Stimulated activated CD4-positive, alpha-beta T cell treated with anti-CD3 and anti-CD28 coated beads, Interleukin-2, amount 100 ng/mL, for 4 hours (primary cell): ENCODE measurements at regions not wholly inside any gene's neighbourhood (a gene's known extent, or its start where the extent isn't known, plus 50 kb on each side); places are given as distances from the start of the nearest gene placed in this dataset.

Experiments
- DNase-seq: peaks from one replicate; pipeline ENCODE4 v3.0.0-alpha.2; 2020; ENCODE audit warnings: low read depth

DNA sequence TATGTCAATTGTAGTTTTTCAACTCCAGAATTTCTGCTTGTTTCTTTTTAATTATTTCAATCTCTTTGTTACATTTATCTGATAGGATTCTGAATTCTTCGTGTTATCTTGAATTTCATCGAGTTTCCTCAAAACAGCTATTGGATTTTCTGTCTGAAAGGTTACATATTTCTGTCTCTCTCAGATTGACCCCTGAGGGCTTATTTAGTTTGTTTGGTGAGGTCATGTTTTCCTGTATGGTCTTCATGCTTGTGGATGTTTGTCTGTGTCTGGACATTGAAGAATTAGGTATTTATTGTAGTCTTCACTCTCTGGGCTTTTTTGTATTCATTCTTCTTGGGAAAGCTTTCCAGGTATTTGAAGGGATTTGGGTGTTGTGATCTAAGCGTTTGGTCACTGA is 85.6 kb downstream of the SNAPC1 start:
- DNase-seq = no peak

DNA sequence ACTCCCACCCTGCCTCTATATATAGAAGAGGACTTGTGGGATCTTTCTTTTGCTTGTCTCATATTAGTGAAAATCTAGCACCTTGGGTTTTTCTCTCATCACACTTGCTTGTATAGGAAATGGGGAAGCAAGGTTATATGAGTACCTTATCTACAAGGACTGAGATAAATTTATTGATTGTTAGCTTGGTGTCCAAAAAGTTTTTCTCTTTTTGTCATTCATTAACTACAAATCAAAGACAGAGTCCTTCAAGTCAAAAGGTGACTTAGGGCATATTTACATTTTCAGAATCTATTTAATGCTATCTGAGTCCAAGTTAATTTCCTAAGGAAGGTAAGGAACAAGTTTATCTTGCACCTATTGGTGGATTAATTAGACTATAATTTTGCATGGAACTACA is 92.7 kb downstream of the SNAPC1 start:
- no peak for DNase-seq

DNA sequence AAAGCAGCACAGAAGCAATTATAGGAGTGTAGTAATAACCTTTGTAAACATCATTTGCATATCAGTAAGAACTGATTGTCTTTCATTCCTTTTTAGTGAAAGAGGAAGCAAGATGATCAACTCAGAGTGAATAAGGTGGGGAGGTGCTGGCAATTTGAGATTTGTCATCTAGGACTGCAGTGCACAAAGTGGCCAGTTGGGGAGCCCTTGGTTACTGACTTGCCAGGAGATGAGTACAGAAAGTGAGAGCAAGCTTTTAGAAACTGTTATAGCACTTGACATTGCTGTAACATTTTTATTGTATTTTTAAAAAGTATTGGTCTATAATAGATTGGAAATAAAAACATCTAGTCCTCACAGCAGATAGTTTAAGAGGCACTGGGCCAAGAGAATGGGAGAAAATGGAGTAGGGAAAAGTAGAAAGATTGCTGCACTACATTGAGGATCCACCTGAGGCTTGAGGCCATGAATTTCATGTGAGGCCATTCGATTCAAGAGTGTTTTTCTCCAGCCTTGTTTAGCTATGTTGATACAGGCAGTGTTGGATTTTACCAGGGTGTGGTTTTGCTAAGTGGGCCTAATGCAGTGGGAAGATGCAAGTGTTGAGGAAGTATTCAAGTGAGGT is 98.2 kb downstream of the SNAPC1 start:
- DNase-seq = peak; percentile 45

DNA sequence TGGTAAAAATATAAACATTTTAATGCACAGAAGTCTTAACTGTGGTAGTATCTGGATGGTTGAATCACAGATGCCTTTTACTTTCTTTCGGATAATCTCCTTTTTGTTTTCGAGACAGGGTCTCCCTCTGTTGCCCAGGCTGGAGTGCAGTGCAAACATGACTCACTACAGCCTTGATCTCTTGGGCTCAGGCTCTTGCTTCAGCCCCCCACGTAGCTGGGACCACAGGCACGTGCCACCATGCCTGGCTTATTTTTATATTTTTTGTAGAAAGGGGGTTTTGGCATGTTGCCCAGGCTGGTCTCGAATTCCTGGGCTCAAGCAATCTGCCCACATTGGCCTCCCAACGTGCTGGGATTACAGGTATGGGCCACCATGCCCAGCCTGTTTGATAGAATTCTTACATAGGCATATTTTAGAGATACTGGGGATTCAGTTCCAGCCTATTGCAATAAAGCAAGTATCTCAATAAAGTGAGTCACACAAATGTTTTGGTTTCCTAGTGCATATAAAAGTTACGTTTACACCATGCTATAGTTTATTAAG is 99.2 kb downstream of the SNAPC1 start:
- DNase-seq = no peak

DNA sequence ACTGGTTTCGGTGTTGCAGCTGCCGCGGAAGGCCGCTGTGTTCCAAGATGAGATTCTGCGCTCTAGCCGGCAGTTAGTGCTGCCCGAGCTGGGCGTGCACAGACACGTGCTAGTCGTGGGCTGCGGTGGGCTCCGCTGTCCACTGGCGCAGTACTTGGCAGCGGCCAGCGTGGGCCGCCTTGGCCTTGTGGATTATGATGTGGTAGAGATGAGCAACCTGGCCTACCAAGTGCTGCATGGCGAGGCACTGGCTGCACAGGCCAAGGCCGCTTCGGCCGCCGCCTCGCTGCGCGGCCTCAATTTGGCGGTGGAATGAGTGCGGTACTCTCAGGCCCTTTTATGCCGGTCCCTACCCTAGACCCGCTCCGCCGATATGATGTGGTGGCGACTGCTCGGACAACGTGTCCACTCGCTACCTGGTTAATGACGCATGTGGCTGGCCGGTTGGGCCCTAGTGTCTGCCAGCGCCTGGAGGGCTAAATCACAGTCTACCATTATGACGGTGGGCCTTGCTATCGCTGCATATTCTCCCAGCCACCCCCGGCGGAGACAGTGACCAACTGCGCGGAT is 102.2 kb downstream of the SNAPC1 start:
- DNase-seq = no peak

DNA sequence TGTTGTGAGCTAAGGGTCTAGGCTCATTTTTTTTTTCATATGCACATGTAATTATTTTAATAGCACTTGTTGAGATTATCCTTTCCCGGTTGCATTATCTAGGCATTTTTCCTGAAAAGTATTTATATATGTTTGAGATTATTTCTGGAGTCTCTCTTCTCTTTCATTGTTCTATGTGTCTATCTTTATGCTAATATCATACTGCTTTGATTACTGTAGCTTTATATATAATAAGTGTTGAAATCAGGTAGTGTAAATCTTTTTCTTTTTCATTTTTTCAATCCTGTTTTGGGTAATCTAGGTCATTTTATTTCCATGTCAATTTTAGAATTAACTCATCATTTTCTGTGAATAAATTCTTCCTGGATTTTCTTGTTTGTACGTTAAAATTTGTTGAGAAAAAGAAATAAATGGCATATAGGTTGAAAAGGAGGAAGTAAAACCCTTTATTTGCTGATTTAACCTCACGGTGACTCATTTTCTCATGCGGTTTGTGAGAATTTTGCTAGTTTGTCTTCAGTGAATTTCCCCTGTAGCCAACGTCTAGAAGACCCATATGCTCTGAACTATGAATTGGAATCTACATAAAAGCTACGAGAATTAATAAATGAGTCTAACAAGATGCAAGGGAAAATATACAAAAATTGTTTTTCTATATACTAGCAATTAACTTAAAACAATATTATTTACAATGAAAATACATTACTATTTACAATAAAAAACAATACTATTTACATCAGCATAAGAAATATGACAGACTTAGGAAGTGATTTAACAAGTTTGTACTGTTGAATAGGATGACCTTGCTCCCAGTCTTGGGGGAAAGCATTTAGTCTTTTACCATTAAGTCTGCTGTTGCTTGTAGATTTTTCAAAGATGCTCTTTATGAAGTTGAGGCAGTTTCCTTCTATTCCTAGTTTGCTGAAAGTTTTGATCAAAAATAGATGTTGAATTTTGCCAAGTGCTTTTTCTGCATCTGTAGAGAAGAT is 105.0 kb downstream of the SNAPC1 start:
- DNase-seq = no peak

DNA sequence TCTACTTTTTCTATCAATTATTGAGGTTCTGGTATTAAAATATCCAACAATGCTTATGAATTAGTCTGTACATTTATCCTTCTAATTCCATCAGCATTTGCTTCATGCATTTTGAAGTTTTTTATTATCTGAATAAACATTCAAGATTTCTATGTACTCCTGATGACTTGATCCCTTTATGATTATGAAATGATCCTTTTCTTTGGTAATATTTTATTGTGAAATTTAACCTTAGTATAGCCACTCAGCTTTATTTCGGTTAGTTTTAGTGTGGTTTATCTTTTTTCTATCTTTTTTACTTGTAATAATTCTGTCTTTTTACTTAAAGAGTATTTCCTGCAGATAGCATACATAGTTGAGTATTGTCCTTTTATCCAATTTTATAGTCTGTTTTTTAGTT is 106.6 kb downstream of the SNAPC1 start:
- no peak for DNase-seq

DNA sequence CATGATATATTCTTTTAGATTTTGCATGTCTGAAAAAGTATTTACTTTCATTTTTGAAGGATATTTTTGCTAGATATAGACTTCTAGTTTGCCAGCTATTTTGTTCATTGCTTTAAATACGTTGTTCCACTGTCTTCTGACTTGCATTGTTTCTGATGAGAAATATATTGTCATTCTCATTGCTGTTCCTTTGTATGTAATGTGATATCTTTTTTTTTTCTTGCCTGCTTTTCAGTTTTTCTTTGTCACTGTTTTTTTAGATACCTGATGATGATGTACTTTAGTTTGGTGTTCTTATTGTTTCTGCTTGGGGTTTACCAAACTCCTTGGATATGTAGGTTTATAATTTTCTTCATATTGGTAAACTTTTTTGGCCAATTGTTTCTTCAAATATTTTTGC is 107.9 kb downstream of the SNAPC1 start:
- no peak for DNase-seq

DNA sequence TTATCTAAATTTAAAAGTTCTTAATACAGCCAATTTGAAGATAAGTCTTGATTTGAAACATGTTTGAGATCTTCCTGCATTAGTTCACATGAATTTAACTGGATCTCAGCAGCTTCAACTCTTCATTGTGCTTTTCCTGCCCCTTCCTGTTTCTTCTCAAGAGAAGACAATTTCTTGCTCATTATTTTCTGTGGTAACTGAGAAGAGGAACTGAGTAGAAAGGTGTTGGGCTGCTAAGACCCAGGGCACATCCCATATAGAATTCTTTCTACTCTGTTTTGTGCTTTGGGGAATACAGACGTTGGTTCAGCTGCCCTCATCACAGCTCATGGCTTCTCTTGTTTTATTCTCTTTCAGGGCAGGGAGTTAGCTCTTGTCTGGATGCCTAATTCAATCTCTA is 110.2 kb downstream of the SNAPC1 start:
- no peak for DNase-seq

DNA sequence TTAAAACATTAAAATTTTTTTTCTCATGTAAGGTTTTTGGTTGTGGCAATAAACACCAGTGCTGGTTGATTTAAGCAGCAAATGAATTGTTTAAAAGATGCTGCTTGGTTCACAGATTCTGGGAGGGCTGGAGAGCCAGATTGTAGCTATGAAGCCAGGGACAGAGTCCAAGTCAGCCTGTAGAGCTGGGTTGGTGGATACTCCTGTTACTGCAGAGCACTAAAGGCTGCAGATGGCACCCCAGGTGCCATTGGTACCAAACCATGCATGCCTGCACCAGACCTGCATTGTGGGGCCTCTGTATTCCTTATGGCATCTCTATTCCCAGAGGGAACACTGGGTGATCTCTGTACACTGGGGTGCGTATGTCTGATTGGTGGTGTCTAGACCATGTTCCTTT is 113.3 kb downstream of the SNAPC1 start:
- no peak for DNase-seq

DNA sequence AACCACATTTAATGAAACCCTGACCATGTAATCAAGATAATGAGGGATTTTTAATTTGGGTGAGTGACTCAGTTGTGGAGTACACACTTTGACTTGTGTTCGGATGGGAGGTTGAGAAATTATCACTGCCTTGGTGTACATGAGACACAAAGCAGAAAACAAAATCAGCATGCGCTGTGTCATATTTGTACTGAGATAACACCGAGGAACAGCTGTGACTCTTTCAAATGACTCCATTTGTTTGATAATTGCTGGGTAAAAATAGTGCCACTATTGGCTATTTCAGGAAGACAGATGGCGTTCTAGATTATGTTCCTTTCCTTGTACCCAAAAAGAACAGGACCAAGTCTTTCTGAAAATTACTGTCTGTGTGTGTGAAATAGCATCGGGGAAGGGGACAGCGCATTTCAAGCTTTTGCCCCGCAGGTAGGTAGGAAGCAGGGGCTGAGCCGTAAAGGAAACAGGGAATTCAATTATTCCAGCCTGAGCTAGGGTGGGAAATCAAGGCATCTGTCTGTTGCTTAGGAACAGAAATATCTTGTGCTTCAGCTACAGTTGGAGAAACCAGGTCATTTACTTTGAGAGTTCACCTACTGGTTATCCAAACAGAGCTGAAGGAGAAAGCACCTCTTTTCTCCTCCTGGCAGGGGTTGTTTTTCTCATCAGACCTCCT is 114.3 kb downstream of the SNAPC1 start:
- no peak for DNase-seq

DNA sequence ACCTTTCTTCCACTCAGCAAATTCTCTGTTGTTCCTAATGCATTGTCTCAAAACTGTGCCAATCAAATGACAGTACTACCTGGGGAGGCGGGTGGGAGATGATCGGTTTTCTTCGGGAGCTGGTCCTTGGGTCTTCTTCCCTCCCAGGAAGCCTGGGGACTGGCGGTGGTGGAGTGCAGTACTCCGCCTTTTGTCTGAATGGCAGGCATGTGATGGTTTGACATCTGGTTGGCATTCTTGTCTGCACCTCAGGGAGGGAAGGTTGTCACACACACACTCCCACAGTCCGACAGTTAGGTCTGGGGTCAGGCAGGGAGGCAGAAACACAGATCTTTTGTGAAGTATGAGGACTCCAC is 114.8 kb downstream of the SNAPC1 start:
- DNase-seq = no peak

DNA sequence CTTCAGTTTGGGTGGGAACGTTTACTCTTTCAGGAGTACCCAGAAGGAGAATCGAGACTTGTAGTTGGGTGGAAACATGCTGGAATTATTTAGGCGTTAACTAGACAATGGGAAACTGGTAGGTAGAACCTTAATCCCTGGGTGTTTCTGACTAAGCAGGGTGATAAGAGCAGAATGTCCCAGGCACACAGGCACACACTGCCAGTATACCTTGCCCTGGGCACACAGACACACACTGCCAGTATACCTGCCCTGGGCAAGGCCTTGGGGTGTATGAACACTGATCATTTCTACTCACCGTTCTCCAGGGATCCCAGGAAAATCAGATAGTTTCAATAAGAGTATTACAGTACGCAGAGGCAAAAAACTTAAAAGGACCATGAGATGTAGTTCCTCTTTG is 115.5 kb downstream of the SNAPC1 start:
- DNase-seq = no peak

DNA sequence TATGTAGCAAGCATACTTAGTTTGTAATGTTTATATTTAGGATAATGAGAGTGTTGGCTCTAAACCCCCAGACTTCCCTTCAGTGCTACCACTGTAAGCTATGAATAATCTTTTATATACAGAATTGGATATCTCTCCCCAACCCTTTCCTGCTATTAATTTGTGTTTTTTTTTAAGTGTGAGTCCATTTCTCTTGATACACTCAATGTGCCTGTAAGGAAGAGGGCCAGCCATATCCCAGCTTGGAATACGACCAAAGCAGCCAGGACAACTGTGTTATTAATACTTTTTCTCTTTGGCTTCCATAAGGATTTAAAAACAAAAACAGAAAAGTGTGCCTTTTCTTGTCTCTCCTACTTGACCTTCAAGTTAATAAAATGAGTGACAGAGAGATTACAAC is 116.7 kb downstream of the SNAPC1 start:
- DNase-seq = no peak

DNA sequence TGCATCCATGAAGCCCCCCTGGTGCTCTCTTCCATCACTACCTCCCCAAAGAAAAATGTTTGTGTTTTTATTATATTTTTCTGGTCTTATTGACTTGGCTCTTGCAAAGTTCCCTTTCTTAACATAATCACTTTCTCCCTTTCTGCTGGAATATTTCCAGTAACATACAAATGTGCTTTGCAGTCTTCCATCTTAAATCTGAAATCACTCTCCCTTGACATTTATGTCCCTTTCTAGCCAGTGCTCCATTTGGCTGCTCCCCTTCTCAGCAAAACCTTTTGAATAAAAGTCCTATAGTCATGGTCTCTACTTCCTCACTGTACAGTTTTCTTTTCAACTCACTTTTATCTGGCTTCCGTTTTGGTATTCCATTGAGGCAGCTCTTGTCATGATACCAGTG is 118.8 kb downstream of the SNAPC1 start:
- DNase-seq = no peak

DNA sequence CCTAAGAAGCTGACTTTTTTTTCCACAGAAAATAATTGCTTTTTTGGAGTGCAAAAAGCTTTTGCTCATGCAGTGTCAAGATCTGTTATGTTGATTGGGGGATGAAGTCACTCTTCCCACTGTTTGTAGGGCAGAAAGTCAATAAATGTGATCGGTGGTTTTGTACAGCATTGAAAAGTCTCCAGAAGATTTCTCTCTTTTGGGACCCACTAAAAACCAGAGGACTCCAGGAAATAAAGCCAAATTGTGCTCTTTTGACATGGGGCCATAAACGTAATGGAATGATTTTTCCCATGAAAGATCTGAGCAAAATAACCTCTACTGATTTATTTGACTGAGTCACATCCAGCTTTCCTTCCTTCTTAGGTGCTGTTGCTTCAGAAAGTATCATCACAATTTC is 122.5 kb downstream of the SNAPC1 start:
- no peak for DNase-seq

DNA sequence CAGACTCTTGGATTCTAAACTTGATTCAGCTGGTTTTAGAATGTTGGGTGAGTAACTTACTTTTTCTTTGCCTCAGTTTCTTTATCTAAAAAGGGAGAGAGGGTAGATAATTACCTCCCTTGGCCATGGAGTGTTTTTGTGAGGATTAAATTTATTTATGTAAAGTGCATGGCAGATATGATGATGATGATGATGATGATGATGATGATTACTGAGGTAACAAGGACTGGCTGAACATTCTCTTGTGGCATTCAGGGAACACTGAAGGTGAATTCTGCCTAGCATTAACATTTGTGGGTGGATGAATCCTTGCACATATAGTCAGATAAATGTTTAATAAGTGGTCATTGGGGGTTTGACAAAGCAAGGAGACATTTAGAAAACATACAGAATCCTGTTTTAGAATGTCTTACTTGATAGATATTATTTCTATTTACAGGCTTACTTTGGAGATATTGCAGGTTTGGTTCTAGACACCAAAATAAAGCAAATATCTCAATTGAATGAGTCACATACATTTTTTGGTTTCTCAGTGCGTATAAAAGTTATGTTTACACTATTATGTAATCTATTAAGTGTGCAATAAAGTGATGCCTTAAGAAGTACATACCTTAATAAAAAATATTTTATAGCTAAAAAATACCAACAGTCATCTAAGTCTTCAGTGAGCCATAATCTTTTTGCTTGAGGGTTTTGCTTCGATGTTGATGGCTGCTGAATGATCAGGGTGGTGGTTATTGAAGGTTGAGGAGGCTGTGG is 123.2 kb downstream of the SNAPC1 start:
- no peak for DNase-seq

DNA sequence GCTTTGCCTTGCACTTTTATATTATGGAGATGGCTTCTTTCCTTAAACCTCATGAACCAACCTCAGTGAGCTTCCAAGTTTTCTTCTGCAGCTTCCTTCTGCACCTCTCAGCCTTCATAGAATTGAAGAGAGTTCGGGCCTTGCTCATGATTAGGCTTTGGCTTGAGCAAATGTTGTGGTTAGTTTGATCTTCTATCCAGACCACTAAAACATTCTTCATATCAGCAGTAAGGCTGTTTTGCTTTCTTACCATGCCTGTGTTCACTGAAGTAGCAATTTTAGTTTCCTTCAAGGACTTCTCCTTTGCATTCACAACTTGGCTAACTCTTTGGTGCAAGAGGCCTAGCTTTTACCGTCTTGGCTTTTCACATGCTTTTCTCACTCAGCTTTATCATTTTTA is 125.4 kb downstream of the SNAPC1 start:
- DNase-seq = no peak

DNA sequence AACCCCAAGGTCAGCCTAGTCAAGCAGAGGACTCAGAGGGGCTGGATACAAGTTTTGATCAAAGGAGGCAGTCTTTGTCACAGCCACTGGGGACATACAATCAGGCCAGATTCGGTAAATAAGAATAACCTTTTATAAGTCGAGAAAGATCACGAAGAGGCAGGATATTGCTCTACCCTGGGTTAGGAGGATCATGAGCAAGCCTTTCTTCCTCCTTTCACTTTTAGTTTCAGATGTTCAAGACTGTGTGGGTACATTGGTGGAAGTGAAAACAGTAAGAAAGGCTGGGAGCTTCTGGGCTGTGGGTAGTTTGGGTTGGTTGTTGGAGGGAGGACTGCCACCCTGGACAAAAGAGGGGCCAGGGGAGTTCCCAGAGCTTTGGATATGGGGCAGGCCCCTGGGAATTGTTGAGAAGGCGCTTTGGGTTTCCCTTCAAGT is 127.7 kb downstream of the SNAPC1 start:
- DNase-seq = peak; percentile 6

DNA sequence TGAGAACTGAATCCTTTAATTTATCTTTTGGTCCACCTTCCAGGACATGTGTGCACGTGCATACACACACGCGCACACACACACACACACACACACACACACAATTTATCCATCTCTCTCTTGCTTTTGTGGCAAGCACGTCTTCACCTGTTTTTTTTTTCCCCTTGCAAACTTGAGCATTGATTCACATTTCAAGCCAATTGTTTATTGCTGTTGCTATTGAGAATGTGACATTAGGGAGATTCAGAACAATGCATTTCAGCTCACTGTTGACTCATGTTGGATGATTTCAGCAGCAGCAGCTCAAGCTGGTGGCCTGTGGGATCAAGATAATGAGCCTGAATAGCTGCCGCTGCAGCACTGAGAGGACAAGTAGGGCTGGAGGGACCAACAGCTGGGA is 128.9 kb downstream of the SNAPC1 start:
- no peak for DNase-seq

DNA sequence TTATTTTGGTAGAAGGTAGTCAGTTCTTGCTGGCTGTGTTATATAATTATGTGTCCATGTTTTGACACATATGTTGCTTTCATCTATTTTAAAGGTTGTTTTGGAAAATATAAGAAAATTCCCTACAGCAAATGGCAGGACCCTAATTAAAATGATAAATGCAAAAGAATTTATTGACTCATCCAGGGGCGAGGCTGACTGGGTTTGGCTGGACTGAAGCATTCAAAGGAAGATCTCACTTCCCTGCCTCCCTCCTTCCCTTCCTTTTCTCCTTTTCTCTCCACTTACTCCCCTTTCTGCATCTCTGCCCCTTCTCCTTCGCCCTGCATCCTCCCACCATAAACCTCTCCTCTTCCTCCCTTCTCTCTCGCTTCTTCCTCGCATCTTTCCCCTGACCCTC is 129.6 kb downstream of the SNAPC1 start:
- DNase-seq = no peak
